ENCODE measurements at regions not wholly inside any gene's neighbourhood (a gene's known extent, or its start where the extent isn't known, plus 50 kb on each side); places are given as distances from the start of the nearest gene placed in this dataset.

DNA sequence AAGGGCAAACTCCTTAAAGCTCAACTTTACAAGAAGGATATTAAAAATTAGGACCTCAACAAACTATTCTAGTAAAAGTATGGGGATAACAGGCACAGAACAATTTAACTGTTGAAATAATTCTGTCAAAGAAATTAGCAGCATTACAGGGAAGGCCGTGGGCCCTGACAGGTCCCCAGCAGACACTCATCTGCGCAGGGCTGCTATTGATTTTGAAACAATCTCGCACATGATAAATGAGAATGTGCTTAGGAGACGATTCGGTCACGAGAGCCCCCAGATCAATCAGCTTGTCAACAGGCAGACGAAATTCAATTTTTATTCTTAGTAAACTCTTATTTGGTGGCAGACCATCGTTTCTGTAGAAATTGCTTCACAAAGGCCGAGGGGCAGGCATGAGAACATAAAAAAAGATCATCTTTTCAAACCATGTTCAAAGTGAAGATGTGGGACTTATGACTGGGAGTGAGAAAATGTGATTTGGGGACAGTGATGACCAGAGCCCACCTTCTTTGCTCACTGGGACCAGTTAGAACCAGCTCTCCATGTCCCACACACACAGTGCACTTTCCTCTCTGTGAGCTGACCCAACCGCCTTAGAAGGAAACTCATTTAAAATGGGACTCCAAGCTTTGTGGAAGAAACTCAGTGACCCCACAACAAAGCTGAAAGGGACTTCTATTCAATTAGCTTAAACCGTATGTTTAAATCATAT, 654.5 kb downstream of the TOX3 start:
- no peak for DNase-seq

DNA sequence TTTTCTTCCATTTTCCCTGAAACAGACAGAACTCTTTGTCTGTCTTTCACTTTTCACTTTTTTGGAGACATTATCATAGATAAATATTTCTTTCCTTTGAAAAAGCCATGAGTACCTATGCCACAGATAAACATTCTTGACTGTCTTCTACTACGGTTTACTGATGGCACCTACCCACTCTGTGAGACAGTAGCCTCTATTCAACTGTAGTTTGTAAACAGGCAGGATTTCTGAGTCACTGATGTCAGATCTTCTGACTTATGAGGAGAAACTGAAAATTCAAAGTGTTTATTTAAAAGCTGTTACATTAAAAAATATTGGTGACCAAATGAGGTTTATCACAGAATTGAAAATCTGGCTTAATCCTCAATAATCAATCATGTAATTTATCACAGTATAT, 658.4 kb downstream of the TOX3 start:
- no peak for DNase-seq

DNA sequence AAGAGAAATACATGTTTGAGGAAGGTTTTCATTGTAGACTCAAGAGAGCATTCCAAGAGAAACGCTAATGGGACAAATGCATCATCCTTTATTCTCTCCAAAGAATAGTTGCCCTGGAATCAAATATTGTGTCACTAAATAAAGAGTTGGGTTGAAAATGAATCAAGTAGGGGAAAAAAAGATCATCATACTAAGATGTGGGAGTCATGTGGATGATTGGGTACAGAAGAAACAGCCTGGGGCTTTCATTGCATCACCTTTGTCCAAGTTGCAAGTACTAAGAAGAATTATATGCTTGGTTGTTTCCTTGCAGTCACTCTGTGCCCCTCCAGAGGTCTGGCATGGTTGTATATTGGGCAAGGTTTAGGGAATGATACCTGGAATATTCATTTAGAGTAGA, 658.9 kb downstream of the TOX3 start:
- no peak for DNase-seq

DNA sequence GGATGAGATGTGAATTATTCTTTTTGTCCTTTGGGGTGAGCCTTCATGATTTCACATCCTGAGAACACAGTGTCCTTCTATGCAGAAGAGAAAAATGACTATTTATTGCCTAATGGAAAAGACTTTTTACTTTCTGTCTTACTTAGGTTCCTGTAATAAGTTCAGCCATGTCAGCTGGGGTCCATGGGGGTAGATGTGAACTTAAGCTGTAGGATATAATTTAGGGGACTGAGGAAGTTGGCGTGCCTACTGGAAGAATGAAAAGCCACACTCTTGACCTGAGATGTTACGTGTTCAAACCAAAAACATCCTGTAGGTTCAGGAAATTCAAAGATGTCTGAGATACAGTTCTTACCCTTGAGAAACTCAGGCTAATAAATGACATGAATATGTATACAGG, 660.5 kb downstream of the TOX3 start:
- no peak for DNase-seq

DNA sequence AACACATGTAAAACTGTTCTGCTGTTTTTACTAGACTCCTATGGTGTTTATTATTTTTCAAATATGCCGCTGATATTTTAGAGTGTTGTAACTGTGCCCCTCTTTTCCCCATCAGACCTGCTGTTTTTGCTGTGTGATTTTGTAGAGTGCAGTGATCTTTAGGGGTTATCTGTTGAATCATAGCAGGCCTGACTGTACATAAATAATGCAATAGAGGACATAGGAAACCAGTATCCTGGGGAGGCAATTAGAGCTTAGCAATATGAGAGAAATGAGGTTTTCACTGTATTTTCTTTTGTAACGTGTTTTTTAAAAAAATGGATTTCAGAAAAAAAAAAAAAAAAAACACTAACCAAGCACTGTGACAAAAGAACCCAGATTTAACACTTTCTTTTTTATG, 662.2 kb downstream of the TOX3 start:
- no peak for DNase-seq

DNA sequence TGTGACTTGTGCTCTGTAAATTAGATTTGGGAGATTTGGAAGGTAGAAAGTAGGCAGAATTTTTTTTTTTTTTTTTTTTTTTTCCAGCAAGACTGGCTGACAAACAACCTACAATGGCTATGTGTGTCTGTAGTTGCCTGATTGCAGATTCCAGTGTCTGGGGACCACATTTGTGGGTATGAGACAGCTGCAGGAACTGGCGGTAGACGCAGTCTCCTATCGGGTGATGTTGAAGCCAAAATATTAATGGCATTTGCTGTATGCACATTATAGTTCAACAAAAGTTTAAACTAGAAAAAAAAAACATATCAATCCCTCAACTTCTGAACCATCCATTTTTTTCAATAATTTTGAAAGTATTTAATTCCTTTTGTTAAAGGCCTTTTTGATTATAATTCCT, 665.2 kb downstream of the TOX3 start:
- no peak for DNase-seq

DNA sequence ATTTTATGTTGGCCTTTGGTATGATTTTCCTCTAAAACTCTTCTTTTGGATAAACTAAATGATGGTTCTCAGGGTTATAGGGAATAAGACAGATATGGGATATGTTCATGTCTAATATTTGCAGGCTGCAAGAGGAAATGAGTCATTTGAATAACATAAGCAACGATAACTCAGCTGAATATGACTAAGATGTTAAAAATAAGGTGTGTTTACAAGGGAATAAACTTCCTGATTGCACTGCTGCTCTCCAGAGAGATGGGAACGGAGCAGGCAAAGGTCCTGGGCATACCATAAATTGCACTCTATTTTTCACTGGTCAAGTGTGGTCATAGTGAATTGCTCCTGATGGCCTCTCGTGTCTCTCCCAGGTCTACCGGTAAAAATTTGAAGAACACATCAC, 666.2 kb downstream of the TOX3 start:
- no peak for DNase-seq

DNA sequence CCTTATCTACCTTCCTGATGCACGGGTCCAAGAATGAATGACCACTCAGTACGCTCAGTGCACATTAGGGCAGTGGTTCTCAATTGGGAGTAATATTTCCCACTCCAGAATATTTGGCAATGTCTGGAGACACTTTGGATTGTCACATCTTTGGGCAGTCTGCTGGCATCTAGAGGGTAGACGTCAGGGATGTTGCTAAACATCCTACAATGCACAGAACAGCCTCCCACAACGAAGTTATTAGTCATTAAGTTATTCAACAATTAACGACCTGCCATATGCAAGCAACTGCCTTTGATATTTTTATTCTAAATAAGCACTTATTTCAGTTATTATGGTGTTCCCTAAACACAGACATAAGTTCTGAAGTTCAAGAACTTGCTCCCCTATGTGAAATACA, 669.3 kb downstream of the TOX3 start:
- DNase-seq = no peak

DNA sequence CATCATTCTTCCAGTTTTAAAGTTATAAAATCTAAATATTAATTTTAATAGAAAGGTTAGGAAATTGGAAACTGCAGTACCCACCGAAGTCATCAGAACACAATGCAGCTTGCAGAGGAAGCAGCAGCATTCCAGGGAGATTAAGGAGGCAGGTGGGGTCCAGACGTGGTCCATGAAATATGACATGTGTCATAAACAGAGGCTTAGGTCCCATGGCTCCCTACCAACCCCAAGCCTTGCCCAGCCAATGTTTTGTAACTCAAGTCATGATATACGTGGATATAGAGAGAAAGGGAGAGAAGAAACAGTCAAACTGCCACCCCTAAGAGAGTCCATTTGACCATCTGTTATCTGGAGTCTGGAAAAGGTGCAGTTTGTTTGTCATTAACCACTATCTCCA, 670.0 kb downstream of the TOX3 start:
- no peak for DNase-seq

DNA sequence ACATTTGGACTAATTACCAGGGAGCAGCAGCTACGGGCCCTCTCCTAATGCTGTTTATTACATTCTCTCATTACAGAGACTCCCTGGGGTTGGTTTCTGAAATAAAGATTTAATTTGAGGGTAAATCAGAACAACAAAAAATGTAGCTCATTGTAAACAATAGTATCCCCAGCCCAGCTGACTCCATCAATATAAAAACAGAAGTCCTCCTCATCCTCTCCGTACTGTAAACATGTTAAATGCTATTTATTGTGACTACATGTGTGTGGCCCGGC, 670.4 kb downstream of the TOX3 start:
- no peak for DNase-seq

DNA sequence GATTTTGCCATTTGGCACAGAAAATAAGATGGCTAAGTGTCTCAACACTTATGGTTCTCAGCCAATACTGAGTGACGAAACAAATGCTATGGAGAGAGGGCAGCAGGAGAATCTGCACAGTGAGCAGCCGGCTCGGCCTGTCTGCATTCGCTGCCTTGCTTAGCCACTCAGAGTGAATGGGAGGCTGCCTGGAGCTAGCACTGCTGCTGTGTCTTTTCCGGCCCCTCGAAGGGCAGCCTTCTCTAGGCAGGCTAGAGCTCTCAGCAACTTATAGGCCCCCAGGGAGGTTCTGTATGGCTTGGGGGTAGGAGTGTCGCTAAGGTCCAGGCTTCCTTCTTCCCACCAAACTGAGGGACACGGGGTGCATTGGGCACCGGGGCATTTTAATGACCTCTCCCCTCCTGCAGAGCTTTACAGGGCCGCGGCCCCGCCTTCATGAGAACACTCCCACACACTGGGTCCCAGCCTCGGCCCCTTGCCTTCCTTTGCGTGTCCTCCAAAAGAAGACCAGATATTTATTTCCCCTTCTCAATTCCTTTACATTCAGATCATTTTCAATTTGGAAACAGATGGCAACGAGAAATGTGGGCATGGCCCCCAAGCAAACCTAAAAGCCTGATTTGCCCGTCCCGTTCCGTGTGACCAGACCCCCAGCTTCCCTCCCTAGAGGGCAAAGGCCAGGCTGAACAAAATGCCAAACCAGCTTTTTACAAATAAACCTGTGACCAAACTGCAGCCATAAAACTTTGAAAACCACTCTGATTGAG, 670.9 kb downstream of the TOX3 start:
- DNase-seq = no peak

DNA sequence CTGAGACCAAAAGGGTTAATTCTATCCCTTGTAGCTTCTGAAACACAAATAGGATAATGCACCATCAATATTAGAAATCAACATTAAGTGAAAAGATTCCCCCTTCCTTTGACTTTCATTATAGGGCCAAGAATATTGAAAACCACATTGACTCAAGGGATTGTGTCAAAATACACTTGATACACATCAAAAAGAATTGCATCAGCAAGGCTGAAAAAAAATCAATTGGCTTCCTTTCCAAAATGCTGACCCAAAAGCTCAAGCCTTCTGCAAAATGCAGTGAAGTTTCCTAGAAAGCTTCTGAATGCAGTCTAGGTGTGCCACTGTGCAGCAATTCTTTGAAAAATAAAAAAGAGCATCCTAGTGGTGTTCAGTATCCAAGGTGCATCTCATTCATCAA, 674.4 kb downstream of the TOX3 start:
- no peak for DNase-seq

DNA sequence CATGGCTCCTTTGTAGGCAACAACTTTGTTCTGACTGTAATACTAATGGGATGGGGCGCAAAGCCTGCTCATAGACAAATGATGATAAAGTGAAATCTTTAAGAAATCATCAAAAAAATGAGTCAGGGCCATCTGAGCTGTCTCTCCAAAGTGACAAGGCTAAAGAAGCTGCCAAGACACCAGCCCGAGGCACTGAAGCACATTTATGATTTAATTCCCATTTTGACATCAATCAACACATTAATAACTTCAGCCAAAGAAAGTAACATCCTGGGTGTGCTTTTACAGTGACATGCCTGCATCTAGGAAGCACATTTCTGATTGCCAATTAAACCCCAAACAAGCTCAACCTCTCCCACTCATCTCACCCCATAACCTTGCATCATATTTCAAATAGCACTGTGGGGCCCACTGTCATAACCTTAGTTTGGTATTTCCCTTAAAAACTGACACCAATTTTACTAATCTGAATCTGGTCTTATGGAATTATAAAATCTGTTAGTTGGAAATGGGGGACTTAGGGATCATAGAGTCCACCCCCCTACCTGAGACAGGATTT, 676.6 kb downstream of the TOX3 start:
- no peak for DNase-seq

DNA sequence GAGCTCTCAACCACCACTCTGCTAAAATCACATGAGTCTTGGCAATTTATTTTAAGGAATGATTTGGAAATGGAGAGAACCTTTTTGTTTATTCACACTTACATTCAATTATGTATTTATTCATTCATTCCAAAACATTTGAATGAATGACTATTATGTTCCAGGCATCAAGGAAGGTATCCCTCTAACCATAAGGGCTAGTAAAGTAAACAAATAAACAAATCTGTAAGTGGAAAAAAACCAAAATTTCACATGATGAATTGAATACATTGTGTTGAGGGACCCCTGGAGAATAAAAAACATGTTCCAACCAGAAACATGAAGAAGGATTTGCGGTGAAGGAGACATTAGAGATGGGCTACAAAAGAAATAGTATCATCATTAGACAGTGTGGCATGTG, 677.8 kb downstream of the TOX3 start:
- DNase-seq = no peak

DNA sequence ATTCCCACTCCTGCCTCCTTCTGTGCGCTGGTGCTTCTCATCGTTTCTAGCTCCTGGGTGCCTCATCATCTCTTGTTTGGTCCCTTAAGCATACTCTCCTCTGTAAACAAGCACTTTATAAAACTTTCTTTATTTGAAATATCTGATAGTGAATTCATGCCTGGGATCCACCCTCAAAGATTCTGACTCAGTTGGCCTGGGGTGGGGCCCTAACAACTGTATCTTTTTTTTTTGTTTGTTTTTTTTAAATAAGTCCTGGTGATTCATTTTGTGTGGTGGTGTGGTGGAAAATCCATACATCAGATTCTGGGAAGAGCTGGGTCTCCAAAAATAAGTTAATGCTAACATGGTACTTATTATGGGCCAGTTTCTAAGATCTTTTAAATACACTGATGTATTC, 678.3 kb downstream of the TOX3 start:
- no peak for DNase-seq

DNA sequence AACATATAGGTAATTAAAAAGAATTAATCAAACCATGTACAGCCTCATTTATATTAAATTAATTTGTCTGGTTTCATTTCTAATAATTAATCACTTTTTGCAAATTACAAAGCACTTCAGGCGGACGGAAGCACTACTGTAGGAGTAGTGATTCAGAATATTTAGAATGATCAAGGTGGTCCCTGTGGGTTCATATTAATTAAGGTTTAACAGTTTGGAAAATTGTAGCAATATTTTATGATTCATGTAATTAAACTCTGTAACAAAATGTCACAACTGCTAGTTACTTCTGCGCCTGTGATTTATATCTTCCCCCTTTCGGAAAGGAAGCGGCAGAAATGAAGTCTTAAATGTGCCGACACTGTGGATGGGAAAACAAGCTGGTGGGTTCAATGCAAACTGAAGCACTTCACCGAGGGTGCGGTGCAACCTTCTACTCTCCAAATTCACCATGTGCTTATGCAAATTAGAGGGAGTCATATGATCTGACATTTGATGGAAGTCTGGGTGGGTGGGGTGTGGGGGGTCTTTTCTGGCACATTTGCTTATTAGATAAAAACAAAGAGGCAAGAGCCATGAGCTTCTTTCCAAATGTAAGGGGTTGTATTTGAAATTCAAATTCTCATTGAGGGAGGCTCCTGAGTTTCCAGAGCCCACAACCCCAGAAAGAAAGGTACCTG, 679.4 kb downstream of the TOX3 start:
- DNase-seq = no peak

DNA sequence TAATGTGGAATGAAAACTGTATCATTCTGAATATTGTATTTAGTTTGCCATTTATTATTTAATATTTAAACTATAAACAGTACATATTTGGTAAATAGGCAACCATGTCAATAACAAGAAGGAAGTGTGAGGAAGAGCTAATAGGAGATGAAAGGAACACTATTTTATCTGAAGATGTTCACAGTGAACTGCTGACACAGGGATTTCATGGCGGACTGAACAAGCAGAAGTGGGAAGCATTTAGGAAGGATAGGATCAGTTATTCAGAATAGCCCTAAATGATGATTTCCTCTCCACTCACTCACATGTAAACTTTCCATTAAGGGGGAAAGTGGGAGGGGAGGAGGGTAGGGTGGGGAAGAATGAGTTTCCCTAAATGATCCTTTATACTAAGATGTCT, 682.4 kb downstream of the TOX3 start:
- DNase-seq = no peak

DNA sequence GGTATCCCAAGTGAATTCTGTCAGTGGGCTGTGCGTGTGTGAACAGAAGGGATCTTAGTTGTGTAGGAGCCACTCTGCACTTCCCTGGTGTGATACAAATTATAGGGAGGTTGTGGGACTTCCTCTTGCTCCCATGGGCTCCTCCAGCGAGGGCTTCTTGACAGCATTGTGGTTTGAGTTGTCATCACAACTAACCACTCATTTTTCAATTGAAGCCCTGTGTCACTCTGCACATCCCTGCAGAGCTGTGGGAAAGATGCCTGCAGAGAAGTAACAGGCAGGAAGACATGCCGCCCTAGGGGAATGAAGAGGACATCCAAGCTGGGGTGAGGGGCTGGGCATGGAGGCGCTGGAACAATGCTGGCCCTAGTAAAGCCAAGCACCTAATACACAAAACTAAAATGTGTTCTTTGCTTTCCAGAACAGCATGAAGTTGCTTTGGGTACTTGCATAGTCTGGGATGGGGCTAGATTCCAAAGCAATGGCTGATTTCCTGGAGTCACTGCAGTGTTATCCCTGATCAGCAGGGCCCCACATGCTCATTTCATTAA, 692.5 kb downstream of the TOX3 start:
- no peak for DNase-seq

DNA sequence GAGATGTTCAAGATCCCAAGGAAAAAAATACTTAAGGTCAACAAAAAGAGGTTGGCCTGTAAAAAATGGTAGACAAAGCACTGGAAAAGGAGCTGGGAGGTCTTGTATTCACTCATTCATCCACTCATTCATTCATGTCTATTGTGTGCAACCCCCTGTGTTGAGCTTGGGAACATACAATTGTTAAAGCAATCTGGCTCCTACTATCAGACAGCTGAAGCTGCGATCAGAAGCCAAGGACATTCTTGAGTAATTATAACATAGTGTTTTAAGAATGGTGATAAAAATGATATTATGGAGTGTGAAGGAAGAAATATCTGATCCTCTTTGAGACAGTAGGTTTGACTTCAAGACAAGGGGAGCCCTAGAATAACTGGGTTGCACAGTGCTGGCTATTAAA, 693.4 kb downstream of the TOX3 start:
- no peak for DNase-seq

DNA sequence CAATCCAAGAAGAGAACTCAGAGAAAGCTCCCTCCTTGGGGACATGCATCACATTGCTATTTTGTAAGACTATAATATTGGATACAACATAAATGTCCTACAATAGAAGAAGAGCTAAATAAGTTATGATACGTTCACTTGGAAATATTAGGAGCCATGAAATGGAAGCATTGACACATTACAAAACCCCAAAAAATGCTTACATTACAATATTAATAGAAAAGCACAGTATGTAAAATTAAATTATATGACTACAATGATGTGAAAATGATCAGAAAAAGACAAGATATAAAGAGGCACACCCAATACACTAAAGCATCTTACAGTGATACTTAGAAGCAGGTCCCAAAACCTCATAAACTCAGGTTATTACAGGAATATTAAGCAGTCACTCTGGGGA, 694.1 kb downstream of the TOX3 start:
- DNase-seq = no peak

DNA sequence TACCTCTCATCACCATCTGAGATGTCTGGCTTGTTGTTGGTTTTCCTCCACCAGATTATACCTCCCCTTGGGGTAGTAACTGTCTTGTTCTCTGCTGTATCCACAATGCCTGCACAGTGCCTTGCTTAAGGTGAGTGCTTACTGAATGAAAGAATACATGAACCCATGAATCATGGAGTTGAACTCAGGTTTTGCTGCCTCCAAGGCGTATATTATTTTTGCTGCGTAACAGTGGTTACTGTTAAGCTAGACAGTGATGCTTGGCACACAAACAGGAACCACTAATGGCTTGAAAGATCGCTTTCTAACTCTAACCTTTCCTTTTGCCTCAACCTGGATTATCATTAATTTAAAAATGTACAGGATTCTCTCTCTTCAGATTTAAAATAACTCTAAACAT, 695.8 kb downstream of the TOX3 start:
- DNase-seq = no peak

DNA sequence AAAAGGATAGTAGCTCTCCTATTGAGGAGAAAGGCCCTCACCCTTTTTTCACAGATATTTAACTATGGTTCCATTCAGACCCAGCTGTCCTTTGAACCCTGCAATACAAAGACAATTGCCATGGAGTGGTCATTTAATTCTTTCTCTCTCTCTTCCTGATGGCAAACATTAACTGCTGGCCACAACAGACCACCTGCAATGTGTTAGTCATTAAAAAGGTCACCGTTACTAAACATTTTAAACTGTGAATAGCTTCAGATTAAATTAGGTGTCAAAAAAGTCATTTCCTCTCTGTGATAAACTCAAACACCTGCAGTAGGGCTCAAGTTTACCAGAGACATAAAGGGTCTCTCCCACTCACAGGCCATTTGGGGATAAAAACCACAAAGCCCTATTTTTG, 697.2 kb downstream of the TOX3 start:
- no peak for DNase-seq

DNA sequence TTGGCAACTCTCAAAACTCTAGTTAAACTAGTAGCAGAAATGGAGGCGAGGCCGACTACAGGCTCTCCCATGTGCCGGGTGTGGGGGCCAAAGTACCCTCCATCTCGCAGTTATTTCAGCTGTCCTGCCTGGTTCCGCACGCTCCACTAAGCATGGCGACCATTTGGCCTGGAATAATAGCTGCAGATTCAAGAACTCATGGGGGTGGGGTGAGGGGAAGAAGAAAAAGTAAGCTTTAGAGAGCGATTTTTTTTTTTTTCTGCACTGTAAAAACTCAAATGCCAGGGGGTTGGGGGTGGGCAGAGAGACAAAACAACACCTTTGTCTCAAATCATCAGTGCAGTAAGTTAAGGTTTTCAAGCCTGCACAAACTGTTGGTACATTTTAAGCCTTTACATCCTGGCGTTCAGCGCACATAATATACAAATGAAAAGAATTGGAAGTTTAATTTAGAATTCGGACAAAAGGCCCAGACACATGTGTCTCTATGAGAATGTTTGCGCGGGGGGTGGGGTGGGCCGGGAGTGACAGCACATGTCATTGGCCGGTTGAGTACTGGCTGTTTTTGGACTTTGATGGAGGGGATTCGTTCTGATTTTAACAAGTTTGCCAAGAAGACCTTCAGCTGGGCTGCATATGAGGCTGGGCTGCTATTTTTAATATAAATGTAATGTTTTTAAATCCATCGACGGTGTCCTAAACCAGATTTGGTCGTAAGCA, 694.7 kb upstream of the SALL1 start:
- no peak for DNase-seq
